Stimulated activated CD4-positive, alpha-beta T cell treated with anti-CD3 and anti-CD28 coated beads, TNF-alpha, amount 100 ng/mL, for 4 hours (primary cell): ENCODE measurements at regions not wholly inside any gene's neighbourhood (a gene's known extent, or its start where the extent isn't known, plus 50 kb on each side); places are given as distances from the start of the nearest gene placed in this dataset.
"Not testable (repeated sequence)": the region's sequence is repeated elsewhere in the genome, so short reads cannot be mapped to it uniquely, and the experiment has no call there.

Source experiments
- DNase-seq, 3 experiments: peaks; one replicate each; pipeline ENCODE4 v3.0.0-alpha.2; 2020; ENCODE audit warnings: low read depth in 3 of 3

- no peak for DNase-seq
Measured at GRCh38 chr2:48189552-48190228, 124.8 kb upstream of the FOXN2 start.

- DNase-seq, result no peak
Measured at GRCh38 chr2:48190230-48190629, 124.3 kb upstream of the FOXN2 start.

- DNase-seq, result no peak
Measured at GRCh38 chr2:48194641-48195040, 119.8 kb upstream of the FOXN2 start.

GRCh38 chr2:48195169-48195568 is 119.3 kb upstream of the FOXN2 start:
- DNase-seq, result no peak

GRCh38 chr2:48197618-48198017 is 116.9 kb upstream of the FOXN2 start:
- DNase-seq, result no peak

GRCh38 chr2:48198371-48198770 is 116.1 kb upstream of the FOXN2 start:
- DNase-seq, result no peak

- no peak for DNase-seq
Measured at GRCh38 chr2:48199070-48199469, 115.4 kb upstream of the FOXN2 start.

- DNase-seq, result no peak
Measured at GRCh38 chr2:48200620-48201293, 113.7 kb upstream of the FOXN2 start.

GRCh38 chr2:48201435-48201834 is 113.0 kb upstream of the FOXN2 start:
- not testable (repeated sequence) for DNase-seq

GRCh38 chr2:48202863-48203642 is 111.4 kb upstream of the FOXN2 start:
- DNase-seq, result no peak

GRCh38 chr2:48203668-48204067 is 110.8 kb upstream of the FOXN2 start:
- no peak for DNase-seq

- no peak for DNase-seq
Measured at GRCh38 chr2:48204750-48205136, 109.7 kb upstream of the FOXN2 start.

GRCh38 chr2:48205137-48205798 is 109.2 kb upstream of the FOXN2 start:
- no peak for DNase-seq

GRCh38 chr2:48206056-48206656 is 108.3 kb upstream of the FOXN2 start:
- not testable (repeated sequence) for DNase-seq

- no peak for DNase-seq
Measured at GRCh38 chr2:48207201-48207641, 107.3 kb upstream of the FOXN2 start.

- no peak for DNase-seq
Measured at GRCh38 chr2:48207851-48208250, 106.6 kb upstream of the FOXN2 start.

GRCh38 chr2:48209214-48209885 is 105.1 kb upstream of the FOXN2 start:
- no peak for DNase-seq

- no peak for DNase-seq
Measured at GRCh38 chr2:48210189-48210588, 104.3 kb upstream of the FOXN2 start.

- DNase-seq, result no peak
Measured at GRCh38 chr2:48213646-48214045, 100.8 kb upstream of the FOXN2 start.

GRCh38 chr2:48218169-48218568 is 96.3 kb upstream of the FOXN2 start:
- no peak for DNase-seq

GRCh38 chr2:48219234-48219554 is 95.3 kb upstream of the FOXN2 start:
- no peak for DNase-seq
